Liver (tissue), 8 donors: ENCODE measurements at regions not wholly inside any gene's neighbourhood (a gene's known extent, or its start where the extent isn't known, plus 50 kb on each side); places are given as distances from the start of the nearest gene placed in this dataset.

Experiments used
- DNase-seq: peaks from one replicate; pipeline ENCODE4 v3.0.0-alpha.2; 2017; ENCODE audit warnings: low spot score
- H3K27ac ChIP-seq, 2 donors: one replicate each; pipeline ENCODE4 v1.7.0; 2013; ENCODE audit warnings: inconsistent platforms in 2 of 2, low read length in 2 of 2, control low read depth in 1 of 2, low read depth in 1 of 2, mild to moderate bottlenecking in 1 of 2
- H3K27me3 ChIP-seq, 4 donors: one replicate each; pipeline versions ENCODE4 v1.6.1 to v1.7.0; 2013; ENCODE audit warnings: low read length in 3 of 4, inconsistent platforms in 1 of 4, mild to moderate bottlenecking in 1 of 4, moderate library complexity in 1 of 4; ENCODE audit not compliant: control insufficient read depth in 4 of 4, insufficient read depth in 4 of 4
- H3K36me3 ChIP-seq, 4 donors: one replicate each; pipeline versions ENCODE4 v1.6.1 to v1.7.0; 2013; ENCODE audit warnings: low read length in 3 of 4, mild to moderate bottlenecking in 3 of 4, low read depth in 1 of 4, moderate library complexity in 1 of 4; ENCODE audit not compliant: control insufficient read depth in 4 of 4, insufficient read depth in 3 of 4
- H3K4me1 ChIP-seq, 4 donors: one replicate each; pipeline versions ENCODE4 v1.6.1 to v1.7.0; 2013; ENCODE audit warnings: low read length in 3 of 4, mild to moderate bottlenecking in 3 of 4, moderate library complexity in 1 of 4; ENCODE audit not compliant: control insufficient read depth in 4 of 4, insufficient read depth in 4 of 4
- H3K4me3 ChIP-seq, 3 donors: one replicate each; pipeline versions ENCODE4 v1.6.1 to v1.7.0; 2013; ENCODE audit warnings: low read length in 3 of 3, control low read depth in 1 of 3, low read depth in 1 of 3, mild to moderate bottlenecking in 1 of 3
- H3K9ac ChIP-seq, 2 donors: one replicate each; pipeline ENCODE4 v1.7.0; 2013; ENCODE audit warnings: low read length in 2 of 2, mild to moderate bottlenecking in 2 of 2, moderate library complexity in 2 of 2, control low read depth in 1 of 2, low read depth in 1 of 2
- H3K9me3 ChIP-seq, 4 donors: one replicate each; pipeline versions ENCODE4 v1.6.1 to v1.7.0; 2013; ENCODE audit warnings: low read length in 3 of 4; ENCODE audit not compliant: control insufficient read depth in 4 of 4
- ATF3 ChIP-seq: IDR thresholded peaks from 2 replicates; pipeline ENCODE4 v1.6.1; 2016; ENCODE audit warnings: antibody characterized with exemption
- CTCF ChIP-seq: fragments of 150-350 bp; IDR thresholded peaks from 2 replicates; pipeline ENCODE4 v1.5.1; 2017; ENCODE audit warnings: improper control_type of control experiment, low read depth, low read length; ENCODE audit not compliant: missing input control
- EGR1 ChIP-seq, 2 donors: IDR thresholded peaks; 2 replicates each; pipeline ENCODE4 v1.6.1; 2016 to 2018; ENCODE audit warnings: antibody characterized with exemption in 2 of 2, low read depth in 2 of 2
- FOXA1 ChIP-seq: IDR thresholded peaks from 2 replicates; pipeline ENCODE4 v1.6.1; 2016; ENCODE audit warnings: antibody characterized with exemption
- FOXA2 ChIP-seq: IDR thresholded peaks from 2 replicates; pipeline ENCODE4 v1.6.1; 2016; ENCODE audit warnings: antibody characterized with exemption
- GABPA ChIP-seq, 2 donors: IDR thresholded peaks in 1 of 2; conservative IDR thresholded peaks in 1 of 2; 2 replicates each; pipeline ENCODE4 v1.6.1; 2016; ENCODE audit warnings: antibody characterized with exemption in 2 of 2, mild to moderate bottlenecking in 1 of 2, moderate library complexity in 1 of 2
- HNF4A ChIP-seq, 2 donors: conservative IDR thresholded peaks; 2 replicates each; pipeline ENCODE4 v1.6.1; 2016; ENCODE audit warnings: antibody characterized with exemption in 2 of 2, mild to moderate bottlenecking in 2 of 2
- HNF4G ChIP-seq: IDR thresholded peaks from 2 replicates; pipeline ENCODE4 v1.6.1; 2016; ENCODE audit warnings: antibody characterized with exemption
- JUND ChIP-seq, 2 donors: IDR thresholded peaks; 2 replicates each; pipeline ENCODE4 v1.6.1; 2016; ENCODE audit warnings: antibody characterized with exemption in 2 of 2
- MAX ChIP-seq: IDR thresholded peaks from 2 replicates; pipeline ENCODE4 v1.6.1; 2016; ENCODE audit warnings: antibody characterized with exemption
- NR2F2 ChIP-seq: IDR thresholded peaks from 2 replicates; pipeline ENCODE4 v1.6.1; 2016; ENCODE audit warnings: antibody characterized with exemption
- RAD21 ChIP-seq, 2 donors: IDR thresholded peaks; 2 replicates each; pipeline ENCODE4 v1.6.1; 2016; ENCODE audit warnings: antibody characterized with exemption in 2 of 2, mild to moderate bottlenecking in 2 of 2
- REST ChIP-seq: IDR thresholded peaks from 2 replicates; pipeline ENCODE4 v1.6.1; 2016; ENCODE audit warnings: antibody characterized with exemption, mild to moderate bottlenecking
- RXRA ChIP-seq, 2 donors: IDR thresholded peaks; 2 replicates each; pipeline ENCODE4 v1.6.1; 2017 to 2018; ENCODE audit warnings: antibody characterized with exemption in 2 of 2, mild to moderate bottlenecking in 1 of 2
- SP1 ChIP-seq: IDR thresholded peaks from 2 replicates; pipeline ENCODE4 v1.6.1; 2018; ENCODE audit warnings: antibody characterized with exemption, mild to moderate bottlenecking
- TAF1 ChIP-seq: conservative IDR thresholded peaks from 2 replicates; pipeline ENCODE4 v1.6.1; 2016; ENCODE audit warnings: antibody characterized with exemption, mild to moderate bottlenecking
- YY1 ChIP-seq: IDR thresholded peaks from 2 replicates; pipeline ENCODE4 v1.6.1; 2016; ENCODE audit warnings: antibody characterized with exemption, mild to moderate bottlenecking
- ZBTB33 ChIP-seq: IDR thresholded peaks from 2 replicates; pipeline ENCODE4 v1.6.1; 2016; ENCODE audit warnings: antibody characterized with exemption
- whole genome bisulfite sequencing: extraction: QIAGEN DNeasy Blood & Tissue Kit; methylation state at CpG from one replicate; pipeline ENCODE4 v1.1.7; 2013; 5-methylcytosine and 5-hydroxymethylcytosine counted together
- donor health status: healthy.
- donor health status: healthy.
- donor health status: healthy.
- donor health status: healthy.
- donor health status: healthy.

GRCh38 chr5:56746553-56747339 is 68.6 kb upstream of the MAP3K1 start:
- H3K36me3 ChIP-seq, result no peaks in the 10 kb centered on the region
- TF ChIP-seq GABPA (IDR thresholded peaks at IDR 0.05 in 1 of 2, conservative IDR thresholded peaks at IDR 0.05 in 1 of 2) (no peak), ZBTB33 (no peak), NR2F2 (no peak), YY1 (no peak), FOXA2 (no peak), REST (no peak), EGR1 (IDR thresholded peaks at IDR 0.05; ENCODE audit: low read depth in 2 of 2) (no peak), JUND (IDR thresholded peaks at IDR 0.05) (no peak), HNF4A (conservative IDR thresholded peaks at IDR 0.05) (no peak), MAX (no peak), SP1 (no peak), HNF4G (no peak), RXRA (IDR thresholded peaks at IDR 0.05) (no peak), CTCF (no peak), ATF3 (no peak), RAD21 (IDR thresholded peaks at IDR 0.05) (no peak), FOXA1 (no peak), TAF1 (no peak)
- no peak for DNase-seq
- no peak overlapping the region for H3K9ac ChIP-seq
- 93% methylated on average over 4 of the region's 4 CpGs for WGBS
- no peaks in the 10 kb centered on the region for H3K4me1 ChIP-seq
- no peaks in the 10 kb centered on the region for H3K9me3 ChIP-seq
- H3K27ac ChIP-seq, result no peak overlapping the region
- no peak overlapping the region for H3K4me3 ChIP-seq
- H3K27me3 ChIP-seq, result no peaks in the 10 kb centered on the region
